Right hindlimb (tissue), 1 donor: ENCODE measurements at regions not wholly inside any gene's neighbourhood (a gene's known extent, or its start where the extent isn't known, plus 50 kb on each side); places are given as distances from the start of the nearest gene placed in this dataset.
A peak's percentile ranks its signal among the peaks of the same experiment; 100 is the strongest.

Experiments
- DNase-seq: peaks from one replicate; pipeline ENCODE4 v3.0.0-alpha.2; 2018

DNA sequence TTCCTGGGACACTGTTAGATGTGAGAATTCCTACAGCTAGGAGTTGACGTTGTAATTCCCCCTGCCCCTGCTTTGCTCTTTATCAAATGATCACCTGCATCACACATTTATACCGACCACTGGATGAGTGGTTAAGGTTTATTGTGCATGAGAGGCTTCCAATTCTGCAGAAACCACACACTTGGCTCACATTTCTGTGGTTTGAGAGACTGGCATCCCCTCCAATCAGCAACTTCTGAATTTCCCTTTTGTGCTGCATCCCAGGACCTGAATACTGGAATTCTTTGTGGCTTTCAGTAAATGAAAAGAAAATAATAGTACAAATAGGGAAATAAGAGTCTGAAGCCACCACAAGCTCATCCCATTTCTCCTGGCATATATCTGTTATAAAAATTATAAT lies 628.7 kb upstream of the PIK3C3 start:
- no peak for DNase-seq

DNA sequence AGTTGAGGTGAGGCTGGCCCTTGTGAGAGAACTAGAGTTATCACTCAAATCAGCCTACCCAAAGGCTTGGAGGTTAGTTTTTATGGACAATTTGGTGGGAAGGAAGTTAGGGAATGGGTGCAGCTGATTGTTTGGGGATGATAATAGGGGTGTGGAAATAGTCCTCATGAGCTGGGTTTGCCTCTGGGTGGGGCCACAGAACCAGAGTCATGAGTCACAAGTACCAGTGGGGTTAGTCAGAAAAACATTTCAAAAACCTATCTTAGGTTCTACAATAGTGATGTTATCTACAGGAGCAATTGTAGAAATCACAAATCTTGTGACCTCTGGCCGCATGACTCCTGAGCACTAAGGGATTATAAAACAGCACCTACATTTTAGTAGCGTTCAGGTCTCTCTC lies 630.1 kb upstream of the PIK3C3 start:
- DNase-seq = no peak

DNA sequence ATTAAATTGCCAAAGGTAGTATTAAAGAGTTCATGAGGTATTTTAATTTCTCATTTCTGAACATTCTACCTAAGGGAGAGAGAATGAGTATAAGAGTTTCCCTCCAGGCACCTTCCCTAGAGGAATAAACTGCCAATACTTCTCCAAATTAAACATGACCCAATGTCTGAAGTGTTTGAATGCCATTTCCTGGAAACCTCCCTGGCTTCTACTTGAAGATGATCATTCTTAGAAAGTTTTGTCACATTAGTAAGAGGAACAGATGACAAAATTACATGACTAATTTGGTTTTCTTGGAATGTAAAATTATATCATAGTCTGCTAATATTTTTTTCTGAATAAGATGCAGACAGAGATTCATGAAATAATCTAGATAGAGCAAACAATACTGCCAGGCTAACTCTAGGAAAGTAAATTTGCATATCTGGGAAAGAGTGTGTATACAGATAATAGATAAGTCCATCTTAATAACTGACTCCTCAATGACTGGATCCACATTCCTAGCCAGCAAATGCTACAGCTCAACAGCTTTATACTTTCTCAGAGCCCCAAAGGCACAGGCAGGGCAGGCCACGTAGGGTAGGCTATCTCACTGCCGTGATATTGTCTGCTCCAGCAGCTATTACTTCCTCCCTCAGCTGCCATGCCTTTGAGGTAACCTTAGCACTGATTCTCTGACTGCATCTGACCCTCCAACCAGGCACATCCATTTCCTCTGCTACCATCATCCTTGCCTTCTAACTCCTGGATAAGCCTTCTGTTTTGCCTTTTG lies 630.8 kb upstream of the PIK3C3 start:
- DNase-seq = no peak

DNA sequence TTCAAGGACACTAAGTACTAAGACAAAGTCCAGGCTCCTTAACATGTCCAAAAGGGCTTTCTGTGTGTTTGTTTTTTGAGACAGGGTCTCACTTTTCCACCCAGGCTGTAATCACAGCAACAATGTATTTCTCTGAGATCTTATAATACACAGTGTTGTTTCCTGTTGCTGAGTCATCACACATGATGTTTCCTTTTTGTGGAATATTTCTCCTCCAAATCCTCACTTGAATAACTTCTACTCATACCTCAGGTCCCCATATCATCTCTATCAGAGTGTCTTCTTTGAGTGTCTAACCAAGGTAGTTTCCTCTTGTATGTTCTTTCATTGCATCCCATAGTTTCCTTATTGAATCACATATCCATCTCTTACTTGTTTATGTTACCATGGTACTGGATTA lies 632.0 kb upstream of the PIK3C3 start:
- no peak for DNase-seq

DNA sequence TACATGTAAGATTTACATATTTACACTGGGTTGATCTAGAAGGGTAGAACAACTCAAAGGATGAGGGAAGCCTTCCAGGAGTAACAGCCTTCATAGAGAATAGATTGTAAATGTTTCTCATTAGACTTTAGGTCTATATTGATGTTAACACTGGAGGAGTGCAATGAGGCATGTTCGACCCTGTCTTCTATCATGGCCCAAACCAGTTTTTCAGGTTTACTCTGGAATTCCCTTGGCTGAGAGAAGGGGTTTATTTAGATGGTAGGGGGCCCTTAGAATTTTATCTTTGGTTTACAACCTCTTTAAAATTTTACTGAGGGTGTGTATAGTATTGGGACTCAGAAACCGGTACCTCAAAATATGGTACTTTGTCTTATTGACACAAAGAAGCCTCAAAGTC lies 634.9 kb upstream of the PIK3C3 start:
- DNase-seq = no peak

DNA sequence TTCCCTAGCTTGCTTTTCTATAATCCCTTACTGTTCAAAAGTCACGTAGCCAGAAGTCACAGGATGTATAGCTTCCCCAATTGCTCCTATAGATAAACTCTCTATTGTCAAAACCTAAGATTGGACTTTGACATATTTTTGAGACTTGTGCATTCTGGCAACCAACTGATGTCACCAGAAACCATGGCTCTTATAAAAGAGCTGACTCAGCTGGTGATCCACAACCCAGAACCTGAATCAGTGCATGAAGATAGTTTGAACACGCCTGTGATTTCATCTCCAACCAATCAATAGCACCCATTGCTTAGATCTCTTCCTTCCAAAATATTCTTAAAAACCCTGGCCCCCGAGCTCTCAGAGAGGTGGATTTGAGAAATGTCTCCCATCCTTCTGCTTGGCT lies 639.9 kb upstream of the PIK3C3 start:
- no peak for DNase-seq

DNA sequence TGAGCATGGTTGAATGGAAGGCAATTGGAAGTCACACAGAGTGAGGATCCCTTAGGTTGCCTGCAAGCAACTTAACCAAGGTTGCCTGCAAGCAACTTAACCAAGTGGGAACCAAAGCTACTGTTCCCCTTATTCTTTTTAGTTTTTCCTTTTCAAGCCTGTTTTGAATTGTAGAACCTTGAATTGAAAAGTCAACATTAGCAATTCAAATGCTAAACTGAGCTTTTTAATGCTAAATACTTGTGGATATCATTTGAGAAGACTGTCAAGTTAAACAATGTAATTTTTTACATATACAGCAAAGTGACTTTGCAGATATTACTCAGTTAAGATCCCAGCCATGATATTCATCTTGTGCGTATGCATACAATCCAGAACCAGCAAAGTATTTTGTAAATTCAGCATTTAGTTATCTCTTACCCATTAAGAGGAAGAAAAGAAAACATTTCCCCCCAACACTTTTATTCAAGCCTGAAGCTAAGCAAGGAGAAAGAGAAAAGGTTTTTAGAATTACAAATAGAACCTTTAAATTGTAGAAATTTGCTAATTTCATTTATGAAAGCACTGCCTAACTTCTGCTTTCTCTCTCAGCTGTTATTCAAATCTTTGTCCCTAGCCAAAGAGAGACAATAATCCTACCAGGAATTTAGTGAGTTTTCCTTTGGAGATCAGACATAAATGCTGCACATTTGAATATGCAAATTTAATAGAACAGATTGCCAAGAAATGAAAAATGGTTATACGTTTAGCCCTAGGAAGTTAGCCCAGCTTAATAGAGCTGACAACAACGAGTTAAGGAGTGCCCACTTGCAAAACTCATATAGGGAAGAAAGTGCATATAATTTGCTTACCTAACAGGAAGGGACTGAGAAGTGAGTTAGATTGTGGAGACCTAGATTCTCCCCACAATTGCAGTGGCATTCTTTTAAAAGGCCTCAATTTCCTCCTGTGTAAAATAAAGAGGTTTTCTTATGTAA lies 643.2 kb upstream of the PIK3C3 start:
- DNase-seq = no peak

DNA sequence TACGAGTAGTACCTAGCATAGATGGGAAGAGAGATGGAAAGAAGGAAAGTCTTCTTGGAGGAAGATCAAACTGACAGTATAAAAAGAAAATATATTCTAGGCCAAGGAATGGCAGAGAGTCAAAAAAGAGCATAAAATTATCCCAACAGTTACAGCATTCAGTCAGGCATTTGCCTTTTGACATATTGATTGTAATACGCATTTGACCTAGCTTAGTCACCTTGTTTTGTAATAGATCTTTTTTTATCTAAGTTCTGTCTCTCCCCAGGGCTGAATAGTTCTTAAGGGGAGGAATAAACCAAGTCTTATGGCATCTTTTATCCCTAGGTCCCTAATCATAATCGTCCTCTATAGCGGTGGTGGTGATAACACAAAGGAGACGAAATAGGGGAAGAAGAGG lies 657.3 kb upstream of the PIK3C3 start:
- DNase-seq = no peak

DNA sequence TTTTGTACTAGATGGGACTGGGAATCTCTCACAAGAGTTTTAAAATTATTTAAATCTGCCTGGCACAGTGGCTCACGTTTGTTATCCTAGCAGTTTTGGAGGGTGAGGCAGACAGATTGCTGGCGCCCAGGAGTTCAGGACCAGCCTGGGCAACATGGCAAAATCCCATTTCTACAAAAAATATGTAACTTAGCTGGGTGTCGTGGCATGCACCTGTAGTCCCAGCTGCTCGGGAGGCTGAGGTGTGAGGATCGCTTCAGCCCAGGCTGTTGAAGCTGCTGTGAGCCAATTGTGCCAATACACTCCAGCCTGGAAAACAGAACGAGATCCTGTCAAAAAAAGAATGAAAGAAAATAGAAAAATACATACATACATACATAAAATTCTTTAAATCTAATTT lies 685.7 kb upstream of the PIK3C3 start:
- DNase-seq = no peak

DNA sequence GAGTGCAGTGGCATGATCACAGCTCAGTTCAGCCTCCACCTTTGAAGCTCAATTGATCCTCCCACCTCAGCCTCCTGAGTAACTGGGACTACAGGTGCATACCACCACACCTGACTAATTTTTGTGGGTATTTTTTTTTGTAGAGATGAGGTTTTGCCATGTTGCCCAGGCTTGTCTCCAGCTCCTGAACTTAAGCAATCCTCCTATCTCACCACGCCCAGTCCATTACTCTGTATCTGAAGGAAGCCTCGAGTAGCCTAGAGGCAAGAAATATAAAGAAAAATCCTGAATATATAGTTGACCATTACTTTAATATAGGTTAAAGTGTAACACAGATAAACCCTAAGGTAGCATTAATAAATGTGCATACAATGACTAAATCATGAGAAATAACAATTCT lies 686.8 kb upstream of the PIK3C3 start:
- no peak for DNase-seq

DNA sequence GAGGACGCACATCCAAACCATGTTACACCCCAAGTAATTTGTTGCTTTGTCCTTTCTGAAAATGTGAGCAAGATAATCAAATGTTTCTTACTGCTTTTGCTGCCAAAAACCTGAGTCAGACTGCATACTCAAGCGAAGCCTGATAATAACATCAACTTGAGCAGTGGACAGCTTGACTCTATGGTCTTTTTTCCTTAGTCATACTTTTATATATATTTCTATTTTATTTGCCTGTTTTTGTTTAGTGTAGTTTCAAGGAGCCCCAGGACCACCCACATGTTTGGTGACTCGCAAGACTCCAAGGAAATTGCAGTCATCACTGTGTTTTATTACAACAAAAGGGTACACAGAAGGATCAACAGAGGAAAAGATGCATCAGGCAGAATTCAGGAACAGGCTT lies 688.4 kb upstream of the PIK3C3 start:
- no peak for DNase-seq

DNA sequence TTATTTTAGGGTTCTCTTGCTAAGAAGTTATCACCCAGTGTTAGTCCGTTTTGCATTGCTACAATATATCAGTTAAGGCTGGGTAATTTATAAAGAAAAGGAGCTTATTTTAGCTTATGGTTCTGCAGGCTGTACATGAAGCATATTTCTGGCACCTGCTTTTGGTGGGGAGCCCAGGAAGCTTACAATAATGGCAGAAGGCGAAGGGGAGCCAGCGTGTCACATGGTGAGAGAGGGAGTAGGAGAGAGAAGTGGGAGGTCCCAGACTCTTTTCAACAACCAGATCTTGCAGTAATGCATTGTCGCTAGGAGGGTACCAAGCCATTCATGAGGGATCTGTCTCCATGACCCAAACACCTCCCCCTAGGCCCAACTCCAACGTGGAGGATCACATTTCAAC lies 688.8 kb upstream of the PIK3C3 start:
- DNase-seq = no peak

DNA sequence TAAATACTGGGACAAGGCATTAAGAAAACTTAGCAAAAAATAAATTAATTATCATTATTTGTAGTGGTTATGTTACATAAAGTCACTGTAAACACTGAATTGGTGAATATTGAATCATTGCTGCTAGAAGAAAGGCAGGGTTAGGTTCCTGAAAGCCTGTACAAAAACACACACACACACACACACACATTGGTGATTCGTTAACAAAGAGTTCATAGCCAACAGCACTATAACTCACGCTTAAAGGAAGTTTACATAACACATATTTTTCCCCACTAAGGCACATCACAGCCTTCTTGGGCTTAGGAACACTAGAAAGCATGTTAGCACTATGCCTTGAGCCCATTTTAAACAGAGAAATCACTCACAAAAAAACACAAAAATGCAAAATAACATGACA lies 690.0 kb upstream of the PIK3C3 start:
- no peak for DNase-seq

DNA sequence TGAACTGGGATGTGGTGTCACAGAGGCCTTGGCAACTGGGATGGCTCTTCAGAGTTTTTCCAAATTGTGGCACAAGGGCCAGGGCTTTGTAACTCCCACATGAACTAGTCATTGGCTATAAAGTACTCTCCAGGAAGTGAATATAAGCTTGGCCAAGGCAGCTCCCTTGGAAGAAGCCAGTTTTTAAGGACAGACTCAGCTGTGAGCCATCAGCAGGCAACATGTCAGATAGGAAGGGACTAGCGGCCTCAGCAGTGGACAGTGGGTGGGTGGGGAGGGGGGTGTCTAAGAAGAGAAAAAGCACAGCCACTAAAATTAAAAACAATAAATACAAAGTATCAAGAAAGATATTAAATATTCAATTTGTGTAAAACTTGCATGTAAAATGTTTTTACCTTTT lies 691.1 kb upstream of the PIK3C3 start:
- no peak for DNase-seq

DNA sequence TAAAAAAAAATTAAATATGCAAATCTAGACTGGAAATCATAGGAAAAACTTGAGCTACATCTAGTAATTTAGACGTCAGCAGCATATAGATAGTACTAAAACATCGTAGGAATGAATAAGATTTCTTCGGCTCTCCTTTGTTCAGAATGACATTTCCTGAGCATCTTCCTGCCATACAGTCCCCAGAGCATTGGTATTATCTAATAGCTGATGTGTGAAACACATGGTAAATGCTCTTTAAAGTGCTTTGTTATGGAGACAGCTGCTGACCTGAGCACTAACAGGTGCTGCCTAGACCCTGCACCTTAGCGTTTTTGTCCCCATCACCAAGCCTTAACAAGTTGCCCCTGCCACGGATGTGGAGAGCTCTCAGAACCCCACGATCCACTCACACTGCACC lies 692.3 kb upstream of the PIK3C3 start:
- no peak for DNase-seq

DNA sequence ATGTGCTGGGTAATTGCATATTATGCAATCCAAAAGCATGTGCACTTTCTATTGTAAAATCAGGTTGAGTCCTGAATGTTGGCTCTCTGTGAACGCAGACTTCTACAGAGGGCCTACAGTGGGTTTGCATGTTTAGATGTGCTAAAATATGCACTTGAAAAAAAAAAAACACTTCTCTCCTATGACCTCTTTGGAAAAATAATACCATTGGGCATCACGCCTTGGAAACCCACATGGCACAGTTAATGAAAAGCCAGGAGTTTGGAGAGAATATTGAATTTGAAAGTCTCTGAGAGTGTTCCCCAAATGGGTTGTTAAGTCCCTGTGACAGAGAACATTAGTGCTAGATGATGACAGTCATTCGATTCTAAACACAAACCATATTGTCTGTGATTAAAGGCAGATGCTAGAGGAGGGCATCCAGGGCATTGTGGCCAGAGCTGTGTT lies 710.4 kb upstream of the PIK3C3 start:
- no peak for DNase-seq

DNA sequence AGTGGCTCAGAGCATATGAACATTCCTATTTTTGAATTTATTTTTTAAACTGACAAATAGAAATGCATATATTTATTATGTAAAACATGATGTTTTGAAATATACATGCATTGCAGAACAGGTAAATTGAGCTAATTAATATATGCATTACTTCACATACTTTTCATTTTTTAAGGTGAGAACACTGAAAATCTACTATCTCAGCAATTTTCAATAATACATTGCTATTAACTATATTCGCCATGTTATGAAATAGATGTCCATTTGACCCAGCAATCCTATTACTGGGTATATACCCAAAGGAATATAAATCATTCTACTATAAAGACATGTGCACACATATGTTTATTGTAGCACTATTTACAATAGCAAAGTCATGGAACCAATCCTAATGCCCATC lies 717.7 kb upstream of the PIK3C3 start:
- no peak for DNase-seq

DNA sequence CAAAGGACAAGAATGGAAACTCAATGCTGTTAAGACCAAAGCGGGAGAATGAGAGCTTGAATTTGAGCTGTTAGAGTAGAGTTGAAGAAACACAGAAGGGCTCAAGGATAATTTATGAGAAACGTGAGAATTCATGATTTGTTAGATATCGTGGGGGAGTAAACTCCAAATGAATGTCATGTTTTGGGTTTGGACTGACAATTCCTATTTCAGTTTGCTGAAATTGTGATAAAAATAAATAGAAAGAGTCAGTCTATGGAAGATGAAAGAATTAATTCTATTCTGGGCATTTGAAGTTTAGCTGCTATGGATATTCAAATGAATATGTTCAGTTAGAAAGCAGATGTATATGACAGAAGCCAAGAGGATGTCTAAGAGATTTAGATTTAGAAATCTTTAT lies 723.4 kb upstream of the PIK3C3 start:
- no peak for DNase-seq

DNA sequence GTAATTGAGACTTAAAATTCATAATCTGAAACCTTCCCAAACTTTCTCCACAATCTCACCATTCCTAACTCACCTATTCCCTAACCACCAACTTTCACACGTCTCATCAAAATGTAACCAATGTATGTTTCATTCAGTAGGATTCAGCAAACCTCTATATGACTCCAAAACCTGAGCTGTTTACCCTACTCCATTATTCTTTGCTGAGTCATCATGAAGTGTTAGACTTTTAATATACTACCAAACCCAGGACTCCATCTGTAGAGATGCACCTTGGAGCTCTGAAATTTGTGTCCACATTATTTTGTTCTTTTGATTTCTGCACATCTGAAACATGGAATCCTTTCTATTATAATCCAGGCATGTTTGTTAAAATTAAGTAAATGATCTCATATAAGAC lies 727.0 kb upstream of the PIK3C3 start:
- DNase-seq = no peak

DNA sequence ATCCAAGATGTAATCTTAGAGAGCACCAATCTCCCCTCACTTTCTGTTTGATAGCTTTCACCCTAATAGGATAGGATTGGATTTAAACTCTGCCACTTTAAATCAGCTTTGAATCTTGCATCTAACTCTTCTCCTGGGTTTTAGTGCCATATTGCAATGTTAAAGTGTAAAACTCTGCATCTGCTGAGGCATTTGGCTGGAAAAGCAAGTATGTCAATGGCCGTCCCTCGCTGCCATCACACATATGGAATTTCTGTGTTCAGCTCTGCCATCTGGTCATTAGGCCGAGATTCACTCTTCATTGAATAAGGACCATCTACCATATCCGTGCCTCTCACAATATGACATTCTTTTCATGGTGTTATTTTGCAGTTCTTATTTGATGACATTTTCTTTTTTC lies 728.1 kb upstream of the PIK3C3 start:
- DNase-seq = no peak

DNA sequence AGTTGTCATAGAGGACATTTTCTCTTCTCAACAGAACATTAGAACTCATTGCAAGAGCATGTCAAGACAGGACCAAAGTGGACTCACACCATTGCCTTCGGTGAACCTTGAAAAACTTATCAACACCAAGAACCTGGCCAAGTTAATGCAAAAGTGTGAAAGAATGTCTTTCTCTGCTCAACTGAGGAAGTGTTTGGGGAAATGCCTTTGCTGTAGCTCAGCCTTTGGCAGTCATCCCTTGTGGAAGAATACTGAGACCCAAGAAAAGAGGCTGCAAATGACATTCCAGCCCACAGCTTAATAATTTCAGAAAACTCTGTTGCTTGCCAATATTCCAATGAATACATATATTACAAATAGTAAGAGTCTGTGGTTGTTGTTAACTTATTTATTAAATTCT lies 728.8 kb upstream of the PIK3C3 start:
- peak; percentile 37 for DNase-seq

DNA sequence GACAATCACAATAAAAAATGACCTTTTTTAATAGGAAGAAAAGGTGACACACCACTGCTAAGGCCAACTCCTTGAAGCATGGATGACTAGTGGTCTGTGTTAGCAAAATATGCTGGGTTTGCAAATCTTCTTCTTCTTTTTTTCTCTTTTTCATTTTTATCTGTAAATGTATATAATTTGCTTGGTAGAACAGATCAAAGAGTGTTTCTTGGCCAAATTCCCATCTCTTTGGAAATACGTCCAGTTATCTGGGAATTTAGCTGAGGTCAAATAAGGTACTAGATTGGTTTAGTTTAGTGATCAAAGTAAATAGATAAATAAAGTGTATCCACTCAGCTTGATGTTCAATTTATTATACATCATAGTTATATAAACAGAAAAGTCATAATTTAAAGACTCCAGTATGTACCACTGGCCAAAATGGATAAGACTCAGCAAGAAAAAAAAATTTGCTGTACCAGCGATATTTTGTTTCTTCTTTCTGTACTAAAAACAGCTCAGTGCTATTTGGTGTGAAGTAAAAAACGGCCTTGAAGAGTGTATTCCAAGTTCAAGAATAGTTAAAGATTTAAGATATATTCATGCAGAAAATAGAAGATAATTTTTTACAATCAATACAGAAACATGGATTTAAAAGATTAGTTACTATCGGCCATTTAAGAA lies 738.6 kb upstream of the PIK3C3 start:
- DNase-seq = no peak

DNA sequence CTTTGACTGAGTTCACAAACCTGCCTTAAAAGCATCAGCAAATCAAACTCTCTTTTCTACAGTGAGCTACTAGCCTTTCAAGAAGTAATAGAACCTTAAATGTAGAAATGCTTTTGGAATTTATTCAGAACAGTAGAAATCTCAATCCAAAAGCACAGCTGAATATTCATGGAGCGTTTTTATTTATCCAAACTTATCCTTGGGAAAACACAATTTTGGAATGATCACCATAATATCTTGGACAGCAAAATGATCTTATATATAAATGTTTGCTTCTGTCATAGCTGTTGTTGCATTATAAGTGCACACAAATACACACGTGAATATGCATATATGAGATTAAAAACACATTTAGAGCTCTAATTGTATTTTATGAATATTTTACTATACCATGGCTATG lies 747.3 kb upstream of the PIK3C3 start:
- no peak for DNase-seq
